LoVo (cell line): ENCODE measurements at regions not wholly inside any gene's neighbourhood (a gene's known extent, or its start where the extent isn't known, plus 50 kb on each side); places are given as distances from the start of the nearest gene placed in this dataset.
"Not testable (repeated sequence)": the region's sequence is repeated elsewhere in the genome, so short reads cannot be mapped to it uniquely, and the experiment has no call there.

ENCODE experiments used
- DNase-seq: peaks from one replicate; pipeline ENCODE4 v3.0.0-alpha.2; 2016; ENCODE audit warnings: low spot score

- no peak for DNase-seq
Measured at GRCh38 chr12:83335748-83336147, 649.0 kb downstream of the TMTC2 start.

- no peak for DNase-seq
Measured at GRCh38 chr12:83326666-83327065, 640.0 kb downstream of the TMTC2 start.

- no peak for DNase-seq
Measured at GRCh38 chr12:83323866-83324265, 637.2 kb downstream of the TMTC2 start.

- DNase-seq, result no peak
Measured at GRCh38 chr12:83322809-83323208, 636.1 kb downstream of the TMTC2 start.

GRCh38 chr12:83321971-83322370 lies 635.3 kb downstream of the TMTC2 start:
- no peak for DNase-seq

GRCh38 chr12:83320350-83320749 lies 633.6 kb downstream of the TMTC2 start:
- DNase-seq, result no peak

- no peak for DNase-seq
Measured at GRCh38 chr12:83318386-83319098, 631.8 kb downstream of the TMTC2 start.

- no peak for DNase-seq
Measured at GRCh38 chr12:83317595-83317994, 630.9 kb downstream of the TMTC2 start.

- DNase-seq, result no peak
Measured at GRCh38 chr12:83313827-83314226, 627.1 kb downstream of the TMTC2 start.

GRCh38 chr12:83313322-83313721 lies 626.6 kb downstream of the TMTC2 start:
- DNase-seq, result no peak

- DNase-seq, result no peak
Measured at GRCh38 chr12:83276904-83277303, 590.2 kb downstream of the TMTC2 start.

GRCh38 chr12:83271201-83271600 lies 584.5 kb downstream of the TMTC2 start:
- DNase-seq, result no peak

- DNase-seq, result no peak
Measured at GRCh38 chr12:83265808-83266207, 579.1 kb downstream of the TMTC2 start.

- no peak for DNase-seq
Measured at GRCh38 chr12:83261998-83262397, 575.3 kb downstream of the TMTC2 start.

GRCh38 chr12:83260126-83260525 lies 573.4 kb downstream of the TMTC2 start:
- DNase-seq, result not testable (repeated sequence)

- no peak for DNase-seq
Measured at GRCh38 chr12:83257726-83258125, 571.0 kb downstream of the TMTC2 start.

GRCh38 chr12:83256562-83256961 lies 569.9 kb downstream of the TMTC2 start:
- DNase-seq, result no peak

- no peak for DNase-seq
Measured at GRCh38 chr12:83250866-83251265, 564.2 kb downstream of the TMTC2 start.

GRCh38 chr12:83245156-83245555 lies 558.5 kb downstream of the TMTC2 start:
- DNase-seq, result no peak

- DNase-seq, result no peak
Measured at GRCh38 chr12:83244001-83244400, 557.3 kb downstream of the TMTC2 start.

- DNase-seq, result not testable (repeated sequence)
Measured at GRCh38 chr12:83233987-83234386, 547.3 kb downstream of the TMTC2 start.

- DNase-seq, result not testable (repeated sequence)
Measured at GRCh38 chr12:83226960-83227359, 540.3 kb downstream of the TMTC2 start.

- no peak for DNase-seq
Measured at GRCh38 chr12:83225806-83226205, 539.1 kb downstream of the TMTC2 start.

GRCh38 chr12:83224012-83224411 lies 537.3 kb downstream of the TMTC2 start:
- no peak for DNase-seq
